Common myeloid progenitor, CD34-positive (primary cell): ENCODE measurements at regions not wholly inside any gene's neighbourhood (a gene's known extent, or its start where the extent isn't known, plus 50 kb on each side); places are given as distances from the start of the nearest gene placed in this dataset.

Experiments used
- CTCF ChIA-PET: fragments of 350-600 bp; sonication (Branson Sonifier 250); formaldehyde crosslinking; loops from one replicate; lab custom pipeline; 2021; ENCODE audit warnings: antibody characterized with exemption; lab: Charles Lee
- POLR2A ChIA-PET: fragments of 350-600 bp; sonication (Branson Sonifier 250); formaldehyde crosslinking; loops from one replicate; lab custom pipeline; 2021; ENCODE audit warnings: antibody characterized with exemption; lab: Charles Lee
- DNase-seq, 3 donors: peaks; one replicate each; pipeline versions ENCODE4 v3.0.0 to v3.0.0-alpha.2; 2013
- H3K27ac ChIP-seq, 2 experiments: 1 replicate in 1 of 2; 2 replicates in 1 of 2; pipeline ENCODE4 v1.7.0; 2013; ENCODE audit warnings: inconsistent platforms in 2 of 2, low read length in 2 of 2, mild to moderate bottlenecking in 2 of 2, low read depth in 1 of 2, moderate library complexity in 1 of 2; ENCODE audit not compliant: severe bottlenecking in 2 of 2, insufficient read depth in 1 of 2, poor library complexity in 1 of 2
- H3K27me3 ChIP-seq, 5 experiments: replicated peaks in 2 of 5; 1 replicate in 3 of 5; 2 replicates in 2 of 5; pipeline versions ENCODE4 v1.6.1 to v1.7.0; 2013; ENCODE audit warnings: low read length in 4 of 5, mild to moderate bottlenecking in 2 of 5, moderate library complexity in 2 of 5, inconsistent platforms in 1 of 5; ENCODE audit not compliant: insufficient read depth in 5 of 5, control insufficient read depth in 4 of 5
- H3K36me3 ChIP-seq, 4 experiments: 1 replicate in 2 of 4; 2 replicates in 2 of 4; pipeline versions ENCODE4 v1.6.1 to v1.7.0; 2013; ENCODE audit warnings: low read length in 3 of 4, control low read depth in 1 of 4, mild to moderate bottlenecking in 1 of 4; ENCODE audit not compliant: control insufficient read depth in 4 of 4, insufficient read depth in 4 of 4
- H3K4me1 ChIP-seq, 4 experiments: 1 replicate in 3 of 4; 2 replicates in 1 of 4; pipeline versions ENCODE4 v1.6.1 to v1.7.1; 2013; ENCODE audit warnings: low read length in 3 of 4, mild to moderate bottlenecking in 3 of 4, control low read depth in 1 of 4, inconsistent platforms in 1 of 4, moderate library complexity in 1 of 4; ENCODE audit not compliant: control insufficient read depth in 4 of 4, insufficient read depth in 4 of 4; ENCODE audit errors: control extremely low read depth in 1 of 4
- H3K4me3 ChIP-seq, 7 experiments: 1 replicate in 4 of 7; 2 replicates in 3 of 7; pipeline versions ENCODE4 v1.5.1 to v1.7.0; 2013; ENCODE audit warnings: mild to moderate bottlenecking in 7 of 7, low read length in 6 of 7, moderate library complexity in 6 of 7, inconsistent platforms in 2 of 7, low read depth in 2 of 7, control low read depth in 1 of 7; ENCODE audit not compliant: insufficient read depth in 4 of 7, control insufficient read depth in 1 of 7; ENCODE audit errors: extremely low read depth in 1 of 7
- H3K9me3 ChIP-seq, 5 experiments: 1 replicate in 4 of 5; 2 replicates in 1 of 5; pipeline versions ENCODE4 v1.6.1 to v1.7.1; 2013; ENCODE audit warnings: low read length in 4 of 5, mild to moderate bottlenecking in 2 of 5, inconsistent platforms in 1 of 5, low read depth in 1 of 5, moderate library complexity in 1 of 5; ENCODE audit not compliant: control insufficient read depth in 4 of 5, insufficient read depth in 2 of 5; ENCODE audit errors: control extremely low read depth in 1 of 5
- WGBS: methylation state at CpG from one replicate; pipeline ENCODE4 v1.1.5; 2013; ENCODE audit not compliant: insufficient coverage; 5-methylcytosine and 5-hydroxymethylcytosine counted together

DNA sequence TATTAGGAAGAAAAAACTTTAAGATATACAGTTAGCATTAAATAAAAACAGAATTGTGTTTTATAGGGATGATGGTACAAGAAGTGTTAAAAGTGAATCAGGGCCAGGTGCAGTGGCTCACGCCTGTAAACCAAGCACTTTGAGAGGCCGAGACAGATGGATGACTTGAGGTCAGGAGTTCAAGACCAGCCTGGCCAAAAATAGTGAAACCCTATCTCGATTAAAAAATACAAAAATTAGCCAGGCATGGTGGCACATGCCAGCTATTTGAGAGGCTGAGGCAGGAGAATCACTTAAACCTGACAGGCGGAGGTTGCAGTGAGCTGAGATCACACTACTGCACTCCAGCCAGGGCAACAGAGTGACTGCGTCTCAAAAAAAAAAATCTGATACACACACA is 282.9 kb upstream of the ATP10B start:
- Histone ChIP-seq H3K9me3 (no peaks in the 10 kb centered on the region), H3K27me3 (no peaks in the 10 kb centered on the region), H3K4me3 (no peak overlapping the region), H3K27ac (no peak overlapping the region), H3K4me1 (no peaks in the 10 kb centered on the region), H3K36me3 (no peaks in the 10 kb centered on the region)
- no peak for DNase-seq
- CTCF ChIA-PET = no interaction called here
- POLR2A ChIA-PET = no interaction called here
- WGBS = 91% methylated on average over 4 of the region's 5 CpGs

DNA sequence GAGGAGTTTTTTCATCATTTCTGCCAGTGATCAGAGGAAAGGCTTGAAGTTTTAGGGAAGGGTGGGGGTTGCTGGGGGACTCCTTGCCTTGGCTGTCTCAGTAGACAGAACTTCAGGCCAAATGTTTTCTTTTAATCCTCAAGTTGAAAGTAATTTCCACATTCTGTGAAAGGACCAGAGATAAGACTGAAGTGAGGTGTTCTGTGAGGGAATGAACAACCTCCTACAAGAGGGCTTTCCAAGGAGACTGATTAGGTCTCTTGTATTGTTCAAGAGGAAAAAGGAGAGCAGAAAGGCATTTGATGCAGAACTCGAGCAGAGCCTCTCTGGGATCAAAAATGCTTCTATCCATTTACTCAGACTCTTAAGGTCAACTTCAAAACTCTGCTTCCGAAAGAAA is 282.1 kb upstream of the ATP10B start:
- no CpG with 5 or more reads among the region's 2 CpGs for WGBS
- Histone ChIP-seq H3K4me3 (no peak overlapping the region), H3K27me3 (no peaks in the 10 kb centered on the region), H3K36me3 (no peaks in the 10 kb centered on the region), H3K27ac (no peak overlapping the region), H3K4me1 (no peaks in the 10 kb centered on the region), H3K9me3 (no peaks in the 10 kb centered on the region)
- POLR2A ChIA-PET = no interaction called here
- no peak for DNase-seq
- CTCF ChIA-PET = no interaction called here

DNA sequence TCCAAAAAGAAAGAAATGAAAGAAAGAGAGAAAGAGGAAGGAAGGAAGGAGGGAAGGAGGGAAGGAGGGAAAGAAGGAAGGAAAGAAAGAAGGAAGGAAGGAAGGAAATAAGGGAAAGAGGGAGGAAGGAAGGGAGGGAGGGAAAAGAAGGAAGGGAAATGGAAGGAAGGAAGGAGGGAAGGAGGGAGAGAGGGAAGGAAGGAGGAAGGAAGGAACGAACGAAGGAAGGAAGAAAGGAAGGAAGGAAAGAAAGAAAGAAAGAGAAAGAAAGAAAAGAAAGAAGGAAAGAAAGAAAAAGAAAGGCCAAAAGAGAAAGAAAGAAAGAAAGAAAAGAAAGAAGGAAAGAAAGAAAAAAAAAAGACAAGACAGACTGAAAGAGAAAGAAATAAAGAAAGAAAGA is 263.9 kb upstream of the ATP10B start:
- no peak overlapping the region for H3K27ac ChIP-seq
- DNase-seq = no peak
- peaks cover 0 to 1% (median 0%) of the 10 kb centered on the region in 5 experiments for H3K9me3 ChIP-seq
- no peaks in the 10 kb centered on the region for H3K4me1 ChIP-seq
- no peaks in the 10 kb centered on the region for H3K27me3 ChIP-seq
- H3K4me3 ChIP-seq = no peak overlapping the region
- ChIA-PET POLR2A (no interaction called here), CTCF (no interaction called here)
- WGBS = 88% methylated on average over 2 of the region's 2 CpGs
- no peaks in the 10 kb centered on the region for H3K36me3 ChIP-seq

DNA sequence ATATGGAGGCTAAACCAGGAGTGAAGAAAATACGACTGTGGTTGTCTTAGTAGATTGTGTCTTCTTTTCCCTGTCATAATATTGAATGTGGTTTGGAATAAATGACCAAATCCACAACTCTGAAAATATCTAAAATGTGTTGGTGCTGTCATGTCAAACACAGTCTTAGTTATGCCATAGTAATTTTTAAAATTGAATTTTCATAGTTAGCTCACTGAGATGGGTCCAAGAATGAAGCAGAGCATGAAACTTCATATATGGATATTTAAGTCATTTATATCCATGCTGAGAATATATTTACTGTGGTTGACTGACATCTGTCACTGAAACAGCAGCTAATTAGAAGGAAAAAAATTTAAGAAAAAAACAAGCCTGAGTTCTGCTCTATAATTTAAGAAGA is 260.4 kb upstream of the ATP10B start:
- no peak for DNase-seq
- no peak overlapping the region for H3K27ac ChIP-seq
- H3K27me3 ChIP-seq = peaks cover 0 to 2% (median 0%) of the 10 kb centered on the region in 5 experiments
- no peak overlapping the region for H3K4me3 ChIP-seq
- H3K36me3 ChIP-seq = no peaks in the 10 kb centered on the region
- CTCF ChIA-PET = interaction anchor here (1.7 kb wide), 1 partner anchor 10 kb away, joined by 3 read pairs; no protein-coding TSS in a partner anchor
- POLR2A ChIA-PET = no interaction called here
- H3K9me3 ChIP-seq = peaks cover 0 to 1% (median 0%) of the 10 kb centered on the region in 5 experiments
- H3K4me1 ChIP-seq = no peaks in the 10 kb centered on the region
- WGBS = no CpG with 5 or more reads among the region's 1 CpG

DNA sequence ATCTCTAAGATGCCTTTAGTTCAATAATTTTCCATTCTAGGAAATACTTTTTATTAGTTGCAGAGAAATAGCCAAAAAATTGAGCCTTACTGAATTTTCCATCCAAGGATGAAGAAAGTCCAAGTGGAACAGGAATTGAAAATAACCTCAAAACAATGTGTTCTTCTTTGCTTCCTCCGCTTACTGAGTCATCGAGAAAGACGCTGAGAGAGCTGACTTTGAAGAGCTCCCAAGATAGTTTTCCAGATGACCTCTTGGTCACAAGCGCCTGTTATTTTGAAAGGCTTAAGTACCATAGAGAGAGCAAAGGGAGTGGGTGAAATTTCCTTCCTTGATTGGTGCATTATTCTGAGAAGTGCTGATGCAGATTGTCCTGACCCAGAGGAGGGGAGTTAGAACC is 253.5 kb upstream of the ATP10B start:
- no peak for DNase-seq
- ChIA-PET CTCF (no interaction called here), POLR2A (no interaction called here)
- WGBS = 56% methylated on average over 3 of the region's 4 CpGs
- peaks cover 0 to 2% (median 0%) of the 10 kb centered on the region in 5 experiments for H3K27me3 ChIP-seq
- no peak overlapping the region for H3K4me3 ChIP-seq
- no peaks in the 10 kb centered on the region for H3K36me3 ChIP-seq
- H3K27ac ChIP-seq = no peak overlapping the region
- no peaks in the 10 kb centered on the region for H3K4me1 ChIP-seq
- H3K9me3 ChIP-seq = no peaks in the 10 kb centered on the region

DNA sequence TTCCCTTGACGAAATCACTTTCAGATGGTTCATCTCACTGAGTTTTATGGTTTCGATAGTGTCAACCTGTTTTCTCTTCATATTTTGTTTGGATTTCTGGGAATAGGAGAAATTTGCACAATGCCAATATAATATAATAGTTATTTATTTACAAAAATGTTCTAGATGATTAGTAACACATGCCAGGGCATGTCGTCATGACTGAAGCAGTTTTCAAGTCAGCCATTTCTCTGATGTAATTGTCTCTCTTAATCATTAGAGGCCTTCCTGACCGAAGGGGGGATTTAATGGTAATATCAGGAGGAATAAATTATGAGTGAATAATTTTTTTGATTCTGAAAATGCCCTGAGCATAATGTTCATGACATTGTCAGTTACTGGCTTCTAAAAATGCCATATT is 246.5 kb upstream of the ATP10B start:
- DNase-seq = no peak
- Histone ChIP-seq H3K4me1 (no peaks in the 10 kb centered on the region), H3K4me3 (no peak overlapping the region), H3K27me3 (no peaks in the 10 kb centered on the region), H3K27ac (no peak overlapping the region), H3K9me3 (peaks cover 0 to under 1% (median 0%) of the 10 kb centered on the region in 5 experiments), H3K36me3 (no peaks in the 10 kb centered on the region)
- 83% methylated on average over 1 of the region's 4 CpGs for WGBS
- ChIA-PET CTCF (no interaction called here), POLR2A (no interaction called here)

DNA sequence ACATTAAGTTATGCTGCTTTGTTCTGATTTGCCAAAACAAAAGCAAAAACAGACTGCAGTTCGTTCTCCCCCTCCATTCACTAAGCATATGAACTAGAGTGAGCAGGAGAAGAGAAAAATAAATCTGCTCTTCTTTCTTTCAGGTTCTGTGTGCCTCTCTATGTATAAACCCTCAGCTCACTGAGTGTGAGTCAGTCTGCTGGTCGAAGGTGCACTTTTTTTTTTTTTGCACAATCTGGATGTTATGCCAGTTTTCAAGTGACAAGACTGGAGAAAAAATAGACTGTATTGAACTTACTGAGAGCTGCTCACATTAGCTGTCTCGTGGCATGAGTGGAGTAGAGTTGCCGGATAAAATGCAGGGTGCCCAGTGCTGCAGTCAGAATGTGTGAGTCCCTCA is 244.6 kb upstream of the ATP10B start:
- H3K4me3 ChIP-seq = no peak overlapping the region
- no peaks in the 10 kb centered on the region for H3K36me3 ChIP-seq
- H3K27ac ChIP-seq = no peak overlapping the region
- no peaks in the 10 kb centered on the region for H3K4me1 ChIP-seq
- WGBS = 59% methylated on average over 3 of the region's 4 CpGs
- peaks cover 0 to 2% (median 0%) of the 10 kb centered on the region in 5 experiments for H3K9me3 ChIP-seq
- no peak for DNase-seq
- POLR2A ChIA-PET = no interaction called here
- H3K27me3 ChIP-seq = no peaks in the 10 kb centered on the region
- CTCF ChIA-PET = no interaction called here
